ENCODE measurements at regions not wholly inside any gene's neighbourhood (a gene's known extent, or its start where the extent isn't known, plus 50 kb on each side); places are given as distances from the start of the nearest gene placed in this dataset.
"Not testable (repeated sequence)": the region's sequence is repeated elsewhere in the genome, so short reads cannot be mapped to it uniquely, and the experiment has no call there.

DNA sequence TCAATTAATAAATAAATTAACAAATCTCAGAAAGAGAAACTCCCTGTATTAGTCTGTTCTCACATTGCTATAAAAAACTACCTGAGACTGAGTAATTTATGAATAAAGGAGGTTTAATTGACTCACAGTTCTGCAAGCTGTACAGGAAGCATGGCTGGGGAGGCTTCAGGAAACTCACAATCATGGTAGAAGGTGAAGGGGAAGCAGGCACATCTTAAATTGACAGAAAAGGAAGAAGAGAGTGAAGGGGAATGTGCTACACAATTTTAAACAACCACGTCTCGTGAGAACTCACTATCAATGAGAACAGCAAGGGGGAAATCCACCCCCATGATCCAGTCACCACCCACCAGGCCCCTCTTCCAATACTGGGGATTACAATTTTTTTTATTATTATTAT is 358.3 kb upstream of the KIAA1217 start:
- Histone ChIP-seq H3K4me3 (ENCODE audit: low read depth, low read length) (no peak overlapping the region), H3K9me3 (ENCODE audit: control insufficient read depth, insufficient read depth, low read length) (no peaks in the 10 kb centered on the region), H3K27ac (ENCODE audit: low read depth, low read length) (no peak overlapping the region), H3K27me3 (ENCODE audit: control insufficient read depth, insufficient read depth, low read length) (no peaks in the 10 kb centered on the region)
- POLR2A ChIA-PET, result no interaction called here
- TF ChIP-seq, protein P1, sequence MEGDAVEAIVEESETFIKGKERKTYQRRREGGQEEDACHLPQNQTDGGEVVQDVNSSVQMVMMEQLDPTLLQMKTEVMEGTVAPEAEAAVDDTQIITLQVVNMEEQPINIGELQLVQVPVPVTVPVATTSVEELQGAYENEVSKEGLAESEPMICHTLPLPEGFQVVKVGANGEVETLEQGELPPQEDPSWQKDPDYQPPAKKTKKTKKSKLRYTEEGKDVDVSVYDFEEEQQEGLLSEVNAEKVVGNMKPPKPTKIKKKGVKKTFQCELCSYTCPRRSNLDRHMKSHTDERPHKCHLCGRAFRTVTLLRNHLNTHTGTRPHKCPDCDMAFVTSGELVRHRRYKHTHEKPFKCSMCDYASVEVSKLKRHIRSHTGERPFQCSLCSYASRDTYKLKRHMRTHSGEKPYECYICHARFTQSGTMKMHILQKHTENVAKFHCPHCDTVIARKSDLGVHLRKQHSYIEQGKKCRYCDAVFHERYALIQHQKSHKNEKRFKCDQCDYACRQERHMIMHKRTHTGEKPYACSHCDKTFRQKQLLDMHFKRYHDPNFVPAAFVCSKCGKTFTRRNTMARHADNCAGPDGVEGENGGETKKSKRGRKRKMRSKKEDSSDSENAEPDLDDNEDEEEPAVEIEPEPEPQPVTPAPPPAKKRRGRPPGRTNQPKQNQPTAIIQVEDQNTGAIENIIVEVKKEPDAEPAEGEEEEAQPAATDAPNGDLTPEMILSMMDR (IDR thresholded peaks at IDR 0.05; ENCODE audit: low read depth, low read length), result no peak
- DNase-seq (ENCODE audit: low read depth, low spot score), result no peak
- CTCF ChIA-PET, result no interaction called here

GRCh38 chr10:23859598-23859997 is 349.3 kb upstream of the KIAA1217 start:
- Histone ChIP-seq H3K27ac (ENCODE audit: low read depth, low read length) (no peak overlapping the region), H3K9me3 (ENCODE audit: control insufficient read depth, insufficient read depth, low read length) (peaks cover 11% of the 10 kb centered on the region), H3K27me3 (ENCODE audit: control insufficient read depth, insufficient read depth, low read length) (no peaks in the 10 kb centered on the region), H3K4me3 (ENCODE audit: low read depth, low read length) (no peak overlapping the region)
- no peak for DNase-seq (ENCODE audit: low read depth, low spot score)
- TF ChIP-seq, protein P1 (IDR thresholded peaks at IDR 0.05; ENCODE audit: low read depth, low read length), result no peak
- ChIA-PET POLR2A (no interaction called here), CTCF (no interaction called here)

GRCh38 chr10:23864631-23865147 is 344.2 kb upstream of the KIAA1217 start:
- TF ChIP-seq, protein P1 (IDR thresholded peaks at IDR 0.05; ENCODE audit: low read depth, low read length), result no peak
- CTCF ChIA-PET, result no interaction called here

DNA sequence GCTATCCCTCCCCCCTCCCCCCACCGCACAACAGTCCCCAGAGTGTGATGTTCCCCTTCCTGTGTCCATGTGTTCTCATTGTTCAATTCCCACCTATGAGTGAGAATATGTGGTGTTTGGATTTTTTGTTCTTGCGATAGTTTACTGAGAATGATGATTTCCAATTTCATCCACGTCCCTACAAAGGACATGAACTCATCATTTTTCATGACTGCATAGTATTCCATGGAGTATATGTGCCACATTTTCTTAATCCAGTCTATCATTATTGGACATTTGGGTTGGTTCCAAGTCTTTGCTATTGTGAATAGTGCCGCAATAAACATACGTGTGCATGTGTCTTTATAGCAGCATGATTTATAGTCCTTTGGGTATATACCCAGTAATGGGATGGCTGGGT is 342.0 kb upstream of the KIAA1217 start:
- H3K27ac ChIP-seq (ENCODE audit: low read depth, low read length); H3K27me3 ChIP-seq (ENCODE audit: control insufficient read depth, insufficient read depth, low read length); POLR2A ChIA-PET; H3K4me3 ChIP-seq (ENCODE audit: low read depth, low read length); CTCF ChIA-PET; DNase-seq (ENCODE audit: low read depth, low spot score); H3K9me3 ChIP-seq (ENCODE audit: control insufficient read depth, insufficient read depth, low read length): not testable (repeated sequence)

More at GRCh38 chr10:23864631-23865147, 344.2 kb upstream of the KIAA1217 start:
- Histone ChIP-seq H3K4me3 (ENCODE audit: low read depth, low read length) (no peak overlapping the region), H3K27me3 (ENCODE audit: control insufficient read depth, insufficient read depth, low read length) (no peaks in the 10 kb centered on the region), H3K27ac (ENCODE audit: low read depth, low read length) (no peak overlapping the region), H3K9me3 (ENCODE audit: control insufficient read depth, insufficient read depth, low read length) (peaks cover 16% of the 10 kb centered on the region; the same call in 1 of the 2 replicates)
- POLR2A ChIA-PET, result no interaction called here
- no peak for DNase-seq (ENCODE audit: low read depth, low spot score)

DNA sequence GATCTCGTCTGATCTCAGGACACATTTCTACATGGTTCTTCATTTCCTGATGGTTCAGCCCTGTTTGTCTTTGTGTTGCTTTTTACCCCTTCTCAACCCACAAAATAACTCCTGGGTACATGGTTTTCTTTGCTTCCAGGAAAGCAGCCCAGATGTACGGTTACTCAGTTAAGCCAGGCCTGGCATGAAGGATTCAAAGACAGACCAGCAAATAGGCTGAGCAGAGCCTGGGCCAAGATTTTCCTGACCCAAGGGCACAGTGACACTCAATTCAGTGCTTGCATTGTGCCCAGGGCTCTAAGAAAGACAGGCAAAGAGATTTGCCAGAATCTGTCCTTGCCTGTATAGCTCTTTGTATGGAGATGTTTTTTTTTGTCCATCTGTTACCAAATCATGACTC is 340.8 kb upstream of the KIAA1217 start:
- POLR2A ChIA-PET, result no interaction called here
- TF ChIP-seq, protein P1 (IDR thresholded peaks at IDR 0.05; ENCODE audit: low read depth, low read length), result no peak
- no peak overlapping the region for H3K27ac ChIP-seq (ENCODE audit: low read depth, low read length)
- H3K27me3 ChIP-seq (ENCODE audit: control insufficient read depth, insufficient read depth, low read length), result no peaks in the 10 kb centered on the region
- H3K9me3 ChIP-seq (ENCODE audit: control insufficient read depth, insufficient read depth, low read length), result peaks cover 9% of the 10 kb centered on the region; the same call in 1 of the 2 replicates
- CTCF ChIA-PET, result no interaction called here
- H3K4me3 ChIP-seq (ENCODE audit: low read depth, low read length), result no peak overlapping the region
- no peak for DNase-seq (ENCODE audit: low read depth, low spot score)

DNA sequence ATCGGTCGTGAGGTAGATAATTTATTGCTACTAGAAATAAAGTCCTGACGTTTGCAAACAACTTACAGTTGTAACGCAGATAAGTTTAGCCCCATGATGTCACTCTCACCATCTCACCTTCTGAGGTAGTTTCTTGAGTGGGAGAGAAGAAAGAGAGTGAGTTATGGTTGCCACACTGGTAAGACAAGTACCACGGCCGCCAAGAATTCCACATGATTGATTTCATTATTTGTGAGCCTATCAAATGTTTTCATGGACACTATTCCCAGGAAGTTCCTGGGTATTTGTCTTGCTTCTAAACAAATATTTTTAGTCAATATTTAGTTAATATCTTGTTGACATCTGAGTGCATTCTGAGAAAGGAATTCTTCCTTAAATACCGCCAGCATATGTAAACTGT is 339.4 kb upstream of the KIAA1217 start:
- ChIA-PET POLR2A (no interaction called here), CTCF (no interaction called here)
- Histone ChIP-seq H3K27me3 (ENCODE audit: control insufficient read depth, insufficient read depth, low read length) (no peaks in the 10 kb centered on the region), H3K9me3 (ENCODE audit: control insufficient read depth, insufficient read depth, low read length) (peaks cover 9% of the 10 kb centered on the region; the same call in 1 of the 2 replicates), H3K4me3 (ENCODE audit: low read depth, low read length) (no peak overlapping the region), H3K27ac (ENCODE audit: low read depth, low read length) (no peak overlapping the region)
- no peak for DNase-seq (ENCODE audit: low read depth, low spot score)
- TF ChIP-seq, protein P1 (IDR thresholded peaks at IDR 0.05; ENCODE audit: low read depth, low read length), result no peak
